GM12891 (cell line): ENCODE measurements at regions not wholly inside any gene's neighbourhood (a gene's known extent, or its start where the extent isn't known, plus 50 kb on each side); places are given as distances from the start of the nearest gene placed in this dataset.

Experiments
- PAX5 ChIP-seq: IDR thresholded peaks from 2 replicates; pipeline ENCODE4 v1.6.1; 2011; ENCODE audit warnings: low read length, moderate library complexity, mild to moderate bottlenecking; ENCODE audit not compliant: insufficient read depth, severe bottlenecking
- POLR2A ChIP-seq: IDR thresholded peaks from 2 replicates; pipeline ENCODE4 v1.6.1; 2011; ENCODE audit warnings: low read depth, low read length, control low read depth
- POLR2AphosphoS5 ChIP-seq: IDR thresholded peaks from 2 replicates; pipeline ENCODE4 v1.6.1; 2011; ENCODE audit warnings: low read depth, low read length, control low read depth
- POU2F2 ChIP-seq: IDR thresholded peaks from 2 replicates; pipeline ENCODE4 v1.6.1; 2011; ENCODE audit warnings: low read depth, mild to moderate bottlenecking, control low read depth, low read length, moderate library complexity
- SPI1 ChIP-seq: IDR thresholded peaks from 2 replicates; pipeline ENCODE4 v1.6.1; 2011; ENCODE audit warnings: low read depth, low read length, control low read depth
- TAF1 ChIP-seq: IDR thresholded peaks from 2 replicates; pipeline ENCODE4 v1.6.1; 2011; ENCODE audit warnings: low read depth, low read length, control low read depth

GRCh38 chr1:83112248-83112885 is 886.6 kb downstream of the TTLL7 start:
- no peak for TF ChIP-seq TAF1
- no peak for TF ChIP-seq POLR2A
- no peak for TF ChIP-seq POLR2AphosphoS5
- no peak for TF ChIP-seq PAX5
- no peak for TF ChIP-seq SPI1
- TF ChIP-seq POU2F2 = no peak
